ENCODE measurements at regions not wholly inside any gene's neighbourhood (a gene's known extent, or its start where the extent isn't known, plus 50 kb on each side); places are given as distances from the start of the nearest gene placed in this dataset.

DNA sequence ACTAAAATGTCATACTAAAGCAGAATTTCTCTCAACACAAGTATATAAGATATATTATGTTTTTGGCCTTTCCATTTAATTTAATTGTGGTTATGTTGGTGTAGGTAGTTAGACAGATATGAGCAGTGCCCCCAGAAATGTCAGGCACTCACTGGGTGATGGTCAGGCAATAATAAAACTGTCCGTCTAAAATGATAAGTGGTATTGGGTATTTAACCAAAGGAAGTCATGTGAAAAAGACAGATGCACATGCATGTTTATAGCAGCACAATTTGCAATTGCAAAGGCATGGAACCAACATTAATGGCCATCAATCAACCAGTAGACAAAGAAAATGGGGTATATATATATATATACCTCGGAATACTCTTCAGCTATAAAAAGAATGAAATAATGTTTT is 936.6 kb upstream of the SLC39A10 start:
- TF ChIP-seq, protein P1, sequence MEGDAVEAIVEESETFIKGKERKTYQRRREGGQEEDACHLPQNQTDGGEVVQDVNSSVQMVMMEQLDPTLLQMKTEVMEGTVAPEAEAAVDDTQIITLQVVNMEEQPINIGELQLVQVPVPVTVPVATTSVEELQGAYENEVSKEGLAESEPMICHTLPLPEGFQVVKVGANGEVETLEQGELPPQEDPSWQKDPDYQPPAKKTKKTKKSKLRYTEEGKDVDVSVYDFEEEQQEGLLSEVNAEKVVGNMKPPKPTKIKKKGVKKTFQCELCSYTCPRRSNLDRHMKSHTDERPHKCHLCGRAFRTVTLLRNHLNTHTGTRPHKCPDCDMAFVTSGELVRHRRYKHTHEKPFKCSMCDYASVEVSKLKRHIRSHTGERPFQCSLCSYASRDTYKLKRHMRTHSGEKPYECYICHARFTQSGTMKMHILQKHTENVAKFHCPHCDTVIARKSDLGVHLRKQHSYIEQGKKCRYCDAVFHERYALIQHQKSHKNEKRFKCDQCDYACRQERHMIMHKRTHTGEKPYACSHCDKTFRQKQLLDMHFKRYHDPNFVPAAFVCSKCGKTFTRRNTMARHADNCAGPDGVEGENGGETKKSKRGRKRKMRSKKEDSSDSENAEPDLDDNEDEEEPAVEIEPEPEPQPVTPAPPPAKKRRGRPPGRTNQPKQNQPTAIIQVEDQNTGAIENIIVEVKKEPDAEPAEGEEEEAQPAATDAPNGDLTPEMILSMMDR (IDR thresholded peaks at IDR 0.05): no peak
- TF ChIP-seq POLR2AphosphoS5 (IDR thresholded peaks at IDR 0.05) (no peak), POLR2A (IDR thresholded peaks at IDR 0.05) (no peak)

Data from breast epithelium (tissue), 3 donors.